GM23338 (cell line): ENCODE measurements at regions not wholly inside any gene's neighbourhood (a gene's known extent, or its start where the extent isn't known, plus 50 kb on each side); places are given as distances from the start of the nearest gene placed in this dataset.

Source experiments
- ATAC-seq: fragments of 200-7000 bp; cut with Tn5 transposase; 3 replicates; pipeline ENCODE4 v1.9.1; 2020
- DNase-seq: peaks from one replicate; pipeline ENCODE4 v3.0.0-alpha.2; 2015; ENCODE audit warnings: low spot score
- H2AFZ ChIP-seq: fragments of 200-600 bp; sonication (generic); 2 replicates; pipeline ENCODE4 v1.8.0; 2016; ENCODE audit warnings: antibody characterized with exemption, mild to moderate bottlenecking, moderate library complexity
- H3F3A ChIP-seq: fragments of 200-600 bp; sonication (generic); replicated peaks from 2 replicates; pipeline ENCODE4 v1.8.0; 2017; ENCODE audit warnings: antibody characterized with exemption, mixed run types, low read depth
- H3K27ac ChIP-seq: fragments of 200-600 bp; sonication (generic); 2 replicates; pipeline ENCODE4 v1.6.1; 2016; ENCODE audit warnings: low read depth
- H3K27me3 ChIP-seq: fragments of 200-600 bp; sonication (generic); 2 replicates; pipeline ENCODE4 v1.8.0; 2016; ENCODE audit warnings: mild to moderate bottlenecking, mixed run types, moderate library complexity; ENCODE audit not compliant: insufficient read depth
- H3K36me3 ChIP-seq: fragments of 200-600 bp; sonication (generic); 2 replicates; pipeline ENCODE4 v1.8.0; 2016; ENCODE audit warnings: mild to moderate bottlenecking; ENCODE audit not compliant: insufficient read depth
- H3K4me1 ChIP-seq: fragments of 200-600 bp; sonication (generic); 2 replicates; pipeline ENCODE4 v1.8.0; 2016; ENCODE audit warnings: mild to moderate bottlenecking, moderate library complexity; ENCODE audit not compliant: insufficient read depth
- H3K4me2 ChIP-seq: fragments of 200-600 bp; sonication (generic); 2 replicates; pipeline ENCODE4 v1.7.1; 2017; ENCODE audit warnings: mixed run types
- H3K4me3 ChIP-seq: fragments of 200-600 bp; sonication (generic); 2 replicates; pipeline ENCODE4 v1.6.1; 2016; ENCODE audit warnings: mixed run types
- H3K79me2 ChIP-seq: fragments of 200-600 bp; sonication (generic); replicated peaks from 2 replicates; pipeline ENCODE4 v1.8.0; 2017; ENCODE audit warnings: mild to moderate bottlenecking; ENCODE audit not compliant: insufficient read depth
- H3K9me2 ChIP-seq: fragments of 200-600 bp; sonication (generic); 2 replicates; pipeline ENCODE4 v1.8.0; 2017; ENCODE audit not compliant: insufficient read depth
- H4K20me1 ChIP-seq: fragments of 200-600 bp; sonication (generic); replicated peaks from 2 replicates; pipeline ENCODE4 v1.8.0; 2017; ENCODE audit warnings: mild to moderate bottlenecking; ENCODE audit not compliant: insufficient read depth
- H3K27ac Mint-ChIP-seq: 2 replicates; pipeline ENCODE4 v1.8.0; 2020; ENCODE audit warnings: inconsistent platforms, mild to moderate bottlenecking, moderate library complexity, mixed read lengths
- H3K27me3 Mint-ChIP-seq: 3 replicates; pipeline ENCODE4 v1.8.0; 2022; ENCODE audit warnings: low read depth, mild to moderate bottlenecking, moderate library complexity, mixed read lengths, inconsistent platforms; ENCODE audit not compliant: insufficient read depth, poor library complexity
- H3K36me3 Mint-ChIP-seq: 3 replicates; pipeline ENCODE4 v1.8.0; 2021; ENCODE audit warnings: low read depth, mild to moderate bottlenecking, inconsistent platforms, moderate library complexity, mixed read lengths
- H3K4me1 Mint-ChIP-seq: 3 replicates; pipeline ENCODE4 v1.8.0; 2020; ENCODE audit warnings: mild to moderate bottlenecking, inconsistent platforms, mixed read lengths
- H3K4me3 Mint-ChIP-seq: 3 replicates; pipeline ENCODE4 v1.8.0; 2021; ENCODE audit warnings: moderate library complexity, mild to moderate bottlenecking, inconsistent platforms, mixed read lengths
- H3K9me3 Mint-ChIP-seq: 3 replicates; pipeline ENCODE4 v1.8.0; 2020; ENCODE audit warnings: moderate library complexity, mild to moderate bottlenecking, inconsistent platforms, mixed read lengths
- EZH2 ChIP-seq: fragments of 200-600 bp; sonication (generic); IDR thresholded peaks from one replicate; pipeline ENCODE4 v1.8.0; 2017; ENCODE audit warnings: antibody characterized with exemption, mild to moderate bottlenecking, low read depth; ENCODE audit not compliant: unreplicated experiment
- EZH2phosphoT487 ChIP-seq: fragments of 200-600 bp; sonication (generic); IDR thresholded peaks from one replicate; pipeline ENCODE4 v1.8.1; 2018; ENCODE audit warnings: antibody characterized with exemption; ENCODE audit not compliant: unreplicated experiment
- JUNB ChIP-seq: IDR thresholded peaks from one replicate; pipeline ENCODE4 v1.6.1; 2016; ENCODE audit warnings: antibody characterized with exemption; ENCODE audit not compliant: unreplicated experiment
- NANOG ChIP-seq: IDR thresholded peaks from 2 replicates; pipeline ENCODE4 v1.6.1; 2016; ENCODE audit warnings: antibody characterized with exemption, borderline replicate concordance
- REST ChIP-seq: IDR thresholded peaks from one replicate; pipeline ENCODE4 v1.6.1; 2018; ENCODE audit warnings: antibody characterized with exemption; ENCODE audit not compliant: unreplicated experiment
- STAT1 ChIP-seq: IDR thresholded peaks from one replicate; pipeline ENCODE4 v1.6.1; 2016; ENCODE audit warnings: antibody characterized with exemption; ENCODE audit not compliant: unreplicated experiment
- ZNF331 ChIP-seq: fragments of 250-450 bp; sonication (Bioruptor Pico); IDR thresholded peaks from 2 replicates; pipeline ENCODE4 v1.5.0; 2020; ENCODE audit warnings: low read depth, mild to moderate bottlenecking, moderate library complexity
- ZNF462 ChIP-seq: fragments of 250-450 bp; sonication (Bioruptor Pico); IDR thresholded peaks from 2 replicates; pipeline ENCODE4 v1.5.0; 2020; ENCODE audit warnings: mild to moderate bottlenecking, moderate library complexity
- TF ChIP-seq, protein P1 (sequence below): IDR thresholded peaks from 2 replicates; pipeline ENCODE4 v1.6.1; 2016; ENCODE audit warnings: antibody characterized with exemption

- Histone ChIP-seq H4K20me1 (no peaks in the 10 kb centered on the region), H3K27ac (no peak overlapping the region), H3K79me2 (no peaks in the 10 kb centered on the region), H3K27me3 (no peaks in the 10 kb centered on the region), H3F3A (no peaks in the 10 kb centered on the region), H2AFZ (peak overlapping the region; percentile 65; the same call in 1 of the 2 replicates), H3K9me2 (no peaks in the 10 kb centered on the region; the same call in 1 of the 2 replicates), H3K4me1 (no peaks in the 10 kb centered on the region), H3K4me2 (no peak overlapping the region), H3K4me3 (no peak overlapping the region), H3K36me3 (no peaks in the 10 kb centered on the region)
- ATAC-seq: no peak
- Mint-ChIP-seq H3K4me3 (no peak overlapping the region), H3K9me3 (no peaks in the 10 kb centered on the region), H3K27ac (no peak overlapping the region), H3K27me3 (no peaks in the 10 kb centered on the region), H3K4me1 (no peaks in the 10 kb centered on the region), H3K36me3 (no peaks in the 10 kb centered on the region)
- DNase-seq: no peak
- no peak for TF ChIP-seq REST
- TF ChIP-seq STAT1: no peak
- no peak for TF ChIP-seq EZH2phosphoT487
- TF ChIP-seq ZNF331 (CRISPR knock-in tag): no peak
- TF ChIP-seq NANOG: no peak
- TF ChIP-seq, protein P1, sequence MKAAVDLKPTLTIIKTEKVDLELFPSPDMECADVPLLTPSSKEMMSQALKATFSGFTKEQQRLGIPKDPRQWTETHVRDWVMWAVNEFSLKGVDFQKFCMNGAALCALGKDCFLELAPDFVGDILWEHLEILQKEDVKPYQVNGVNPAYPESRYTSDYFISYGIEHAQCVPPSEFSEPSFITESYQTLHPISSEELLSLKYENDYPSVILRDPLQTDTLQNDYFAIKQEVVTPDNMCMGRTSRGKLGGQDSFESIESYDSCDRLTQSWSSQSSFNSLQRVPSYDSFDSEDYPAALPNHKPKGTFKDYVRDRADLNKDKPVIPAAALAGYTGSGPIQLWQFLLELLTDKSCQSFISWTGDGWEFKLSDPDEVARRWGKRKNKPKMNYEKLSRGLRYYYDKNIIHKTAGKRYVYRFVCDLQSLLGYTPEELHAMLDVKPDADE: no peak
- no peak for TF ChIP-seq EZH2
- TF ChIP-seq ZNF462: no peak
- TF ChIP-seq JUNB: no peak
Measured at GRCh38 chr13:38418286-38418685, 68.6 kb downstream of the UFM1 start.
